GM18508 (cell line): ENCODE measurements at regions not wholly inside any gene's neighbourhood (a gene's known extent, or its start where the extent isn't known, plus 50 kb on each side); places are given as distances from the start of the nearest gene placed in this dataset.

Experiments used
- ATAC-seq: cut with Tn5 transposase; IDR thresholded peaks from one replicate; pipeline ENCODE4 v1.9.1; 2021; ENCODE audit warnings: moderate number of reproducible peaks; ENCODE audit not compliant: insufficient read depth, unreplicated experiment

GRCh38 chr5:1709171-1709803 lies 90.3 kb downstream of the MRPL36 start:
- no peak for ATAC-seq

GRCh38 chr5:1708592-1709141 lies 91.0 kb downstream of the MRPL36 start:
- ATAC-seq, result no peak

GRCh38 chr5:1707467-1707866 lies 92.2 kb downstream of the MRPL36 start:
- no peak for ATAC-seq

GRCh38 chr5:1706428-1706827 lies 93.2 kb downstream of the MRPL36 start:
- no peak for ATAC-seq

GRCh38 chr5:1706021-1706420 lies 93.6 kb downstream of the MRPL36 start:
- no peak for ATAC-seq

GRCh38 chr5:1704676-1705075 lies 95.0 kb downstream of the MRPL36 start:
- no peak for ATAC-seq

GRCh38 chr5:1704266-1704665 lies 95.4 kb downstream of the MRPL36 start:
- no peak for ATAC-seq

GRCh38 chr5:1703352-1704050 lies 96.1 kb downstream of the MRPL36 start:
- no peak for ATAC-seq

- ATAC-seq, result no peak
Observed at GRCh38 chr5:1702318-1702717, 97.3 kb downstream of the MRPL36 start.

GRCh38 chr5:1701884-1702283 lies 97.8 kb downstream of the MRPL36 start:
- no peak for ATAC-seq

GRCh38 chr5:1701216-1701864 lies 98.3 kb downstream of the MRPL36 start:
- ATAC-seq, result no peak

- ATAC-seq, result no peak
Observed at GRCh38 chr5:1699394-1699793, 100.2 kb downstream of the MRPL36 start.

GRCh38 chr5:1698589-1699316 lies 100.9 kb downstream of the MRPL36 start:
- no peak for ATAC-seq

GRCh38 chr5:1692381-1692780 lies 107.3 kb downstream of the MRPL36 start:
- no peak for ATAC-seq

GRCh38 chr5:1687301-1687970 lies 112.2 kb downstream of the MRPL36 start:
- ATAC-seq, result no peak

GRCh38 chr5:1686016-1686802 lies 113.4 kb downstream of the MRPL36 start:
- no peak for ATAC-seq

- no peak for ATAC-seq
Observed at GRCh38 chr5:1685066-1685465, 114.6 kb downstream of the MRPL36 start.

GRCh38 chr5:1681955-1682354 lies 117.7 kb downstream of the MRPL36 start:
- no peak for ATAC-seq

- no peak for ATAC-seq
Observed at GRCh38 chr5:1673042-1673677, 126.5 kb downstream of the MRPL36 start.
